Peyer's patch (tissue), 4 donors: ENCODE measurements at regions not wholly inside any gene's neighbourhood (a gene's known extent, or its start where the extent isn't known, plus 50 kb on each side); places are given as distances from the start of the nearest gene placed in this dataset.

ENCODE experiments used
- CTCF ChIP-seq, 6 experiments: fragments of 450-650 bp in 4 of 6; fragments of 200-600 bp in 2 of 6; sonication (generic) in 1 of 6; IDR thresholded peaks; one replicate each; pipeline ENCODE4 v1.5.1; 2017 to 2019; ENCODE audit warnings: antibody characterized with exemption in 6 of 6, mild to moderate bottlenecking in 3 of 6, moderate library complexity in 1 of 6
- POLR2A ChIP-seq, 2 donors: fragments of 450-650 bp; IDR thresholded peaks; one replicate each; pipeline ENCODE4 v1.5.1; 2017; ENCODE audit warnings: antibody characterized with exemption in 2 of 2, mild to moderate bottlenecking in 2 of 2, moderate library complexity in 2 of 2

DNA sequence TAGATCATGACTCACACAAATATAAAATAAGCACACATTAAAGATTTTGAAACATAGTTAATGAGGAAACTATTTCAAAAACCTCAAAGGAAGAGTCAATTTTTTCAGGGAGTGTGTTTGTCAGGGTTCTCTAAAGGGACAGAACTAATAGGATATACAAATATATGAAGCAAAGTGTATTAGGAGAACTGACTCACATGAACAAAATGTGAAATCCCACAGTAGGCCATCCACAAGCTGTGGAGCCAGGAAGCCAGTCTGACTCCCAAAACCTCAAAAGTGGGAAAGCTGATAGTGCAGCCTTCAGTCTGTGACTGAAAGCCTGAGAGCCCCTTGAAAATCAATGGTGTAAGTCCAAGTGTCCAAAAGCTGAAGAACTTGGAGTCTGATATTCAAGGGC, 898.0 kb upstream of the EYS start:
- TF ChIP-seq CTCF (IDR thresholded peaks at IDR 0.05) (no peak), POLR2A (IDR thresholded peaks at IDR 0.05) (no peak)
